ENCODE measurements at regions not wholly inside any gene's neighbourhood (a gene's known extent, or its start where the extent isn't known, plus 50 kb on each side); places are given as distances from the start of the nearest gene placed in this dataset.
"Not testable (repeated sequence)": the region's sequence is repeated elsewhere in the genome, so short reads cannot be mapped to it uniquely, and the experiment has no call there.

DNA sequence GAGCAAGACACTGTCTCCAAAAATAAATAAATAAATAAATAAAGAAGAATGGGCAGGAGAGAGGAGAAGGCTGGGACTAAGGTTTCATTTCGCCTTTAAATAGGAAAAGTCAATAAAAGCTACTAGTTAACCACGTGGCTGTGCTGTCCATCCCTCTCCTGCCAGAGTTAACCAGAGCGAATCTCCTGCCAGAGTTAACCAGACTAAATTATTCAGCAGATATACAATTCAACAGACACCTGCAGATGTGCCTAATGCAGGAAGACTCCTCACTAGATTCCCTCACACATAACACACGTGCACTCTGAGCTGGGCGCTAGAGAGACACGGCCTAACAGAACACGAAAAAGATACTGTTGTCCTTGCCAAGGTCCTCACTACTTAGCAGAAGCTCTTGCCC, 156.1 kb downstream of the IGLL1 start:
- peaks cover 7% of the 10 kb centered on the region for H3K9me3 Mint-ChIP-seq
- H3K27ac Mint-ChIP-seq = peak overlapping the region; percentile 22 to 31 (median 26)
- H3K4me3 Mint-ChIP-seq = no peak overlapping the region
- TF ChIP-seq, protein P1, sequence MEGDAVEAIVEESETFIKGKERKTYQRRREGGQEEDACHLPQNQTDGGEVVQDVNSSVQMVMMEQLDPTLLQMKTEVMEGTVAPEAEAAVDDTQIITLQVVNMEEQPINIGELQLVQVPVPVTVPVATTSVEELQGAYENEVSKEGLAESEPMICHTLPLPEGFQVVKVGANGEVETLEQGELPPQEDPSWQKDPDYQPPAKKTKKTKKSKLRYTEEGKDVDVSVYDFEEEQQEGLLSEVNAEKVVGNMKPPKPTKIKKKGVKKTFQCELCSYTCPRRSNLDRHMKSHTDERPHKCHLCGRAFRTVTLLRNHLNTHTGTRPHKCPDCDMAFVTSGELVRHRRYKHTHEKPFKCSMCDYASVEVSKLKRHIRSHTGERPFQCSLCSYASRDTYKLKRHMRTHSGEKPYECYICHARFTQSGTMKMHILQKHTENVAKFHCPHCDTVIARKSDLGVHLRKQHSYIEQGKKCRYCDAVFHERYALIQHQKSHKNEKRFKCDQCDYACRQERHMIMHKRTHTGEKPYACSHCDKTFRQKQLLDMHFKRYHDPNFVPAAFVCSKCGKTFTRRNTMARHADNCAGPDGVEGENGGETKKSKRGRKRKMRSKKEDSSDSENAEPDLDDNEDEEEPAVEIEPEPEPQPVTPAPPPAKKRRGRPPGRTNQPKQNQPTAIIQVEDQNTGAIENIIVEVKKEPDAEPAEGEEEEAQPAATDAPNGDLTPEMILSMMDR (IDR thresholded peaks at IDR 0.05; ENCODE audit: unreplicated experiment in 3 of 3) = no peak
- peaks cover 5% of the 10 kb centered on the region for H3K36me3 Mint-ChIP-seq (ENCODE audit: low read depth)
- no peaks in the 10 kb centered on the region for H3K4me1 Mint-ChIP-seq
- H3K27me3 Mint-ChIP-seq (ENCODE audit: low read depth) = no peaks in the 10 kb centered on the region

DNA sequence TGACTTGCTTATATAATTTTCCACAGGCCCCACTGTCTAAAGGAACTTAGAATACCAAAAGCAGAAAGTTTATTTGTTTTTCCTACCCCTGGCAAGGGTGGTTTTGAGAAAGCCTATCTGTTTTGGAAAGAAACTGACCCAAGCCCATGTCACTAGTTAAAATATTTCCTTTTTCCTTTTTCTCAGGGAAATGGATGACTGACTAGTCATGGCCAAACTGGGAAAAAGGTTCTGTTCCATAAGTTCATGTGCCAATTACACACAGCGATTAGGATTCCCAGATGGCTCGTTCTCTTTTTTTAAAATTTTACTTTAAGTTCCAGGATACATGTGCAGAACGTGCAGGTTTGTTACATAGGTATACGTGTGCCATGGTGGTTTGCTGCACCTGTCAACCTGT, 157.8 kb downstream of the IGLL1 start:
- not testable (repeated sequence) for H3K9me3 Mint-ChIP-seq; H3K4me1 Mint-ChIP-seq; H3K27me3 Mint-ChIP-seq (ENCODE audit: low read depth); H3K4me3 Mint-ChIP-seq; H3K27ac Mint-ChIP-seq; H3K36me3 Mint-ChIP-seq (ENCODE audit: low read depth)

DNA sequence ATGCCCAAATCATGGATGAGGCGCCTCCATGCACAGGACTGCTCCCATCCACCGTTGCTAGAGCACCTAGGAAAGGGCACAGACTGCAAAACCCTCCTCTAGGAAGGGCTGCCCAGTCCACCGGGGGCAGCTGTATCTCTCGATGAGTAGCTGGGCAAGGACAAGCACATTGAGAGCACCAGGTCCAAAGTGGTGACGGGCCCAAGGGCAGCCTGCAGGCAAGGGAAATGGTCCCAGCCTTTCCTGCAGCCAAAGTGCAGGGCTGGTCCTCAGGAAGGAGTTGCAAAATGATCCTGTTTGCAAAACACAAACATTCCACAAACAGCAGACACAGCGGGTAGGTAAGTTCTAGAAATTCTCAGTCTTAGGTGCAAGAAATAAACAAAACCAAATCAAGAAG, 158.8 kb downstream of the IGLL1 start:
- H3K4me1 Mint-ChIP-seq; H3K36me3 Mint-ChIP-seq (ENCODE audit: low read depth); H3K4me3 Mint-ChIP-seq; H3K9me3 Mint-ChIP-seq; H3K27ac Mint-ChIP-seq; H3K27me3 Mint-ChIP-seq (ENCODE audit: low read depth): not testable (repeated sequence)

DNA sequence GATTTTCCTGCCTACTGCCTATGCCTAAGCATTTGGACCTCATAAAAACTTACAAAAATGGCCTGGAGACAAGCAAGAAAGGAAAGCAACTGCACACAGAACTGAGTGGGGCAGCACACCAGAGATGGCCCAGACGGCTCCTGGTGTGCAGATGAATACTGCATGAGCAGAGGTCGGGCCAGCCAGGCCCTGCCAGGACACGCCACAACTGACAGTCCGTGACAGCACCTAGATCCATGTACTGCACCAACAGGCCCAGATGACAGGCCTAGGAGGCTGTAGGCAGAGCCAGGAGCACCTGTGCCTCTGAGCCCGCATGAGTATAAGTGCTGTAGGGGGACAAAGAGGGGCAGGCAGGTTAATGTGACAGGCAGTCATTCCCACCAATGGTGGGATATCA, 160.2 kb downstream of the IGLL1 start:
- TF ChIP-seq, protein P1 (IDR thresholded peaks at IDR 0.05; ENCODE audit: unreplicated experiment in 3 of 3) = no peak

DNA sequence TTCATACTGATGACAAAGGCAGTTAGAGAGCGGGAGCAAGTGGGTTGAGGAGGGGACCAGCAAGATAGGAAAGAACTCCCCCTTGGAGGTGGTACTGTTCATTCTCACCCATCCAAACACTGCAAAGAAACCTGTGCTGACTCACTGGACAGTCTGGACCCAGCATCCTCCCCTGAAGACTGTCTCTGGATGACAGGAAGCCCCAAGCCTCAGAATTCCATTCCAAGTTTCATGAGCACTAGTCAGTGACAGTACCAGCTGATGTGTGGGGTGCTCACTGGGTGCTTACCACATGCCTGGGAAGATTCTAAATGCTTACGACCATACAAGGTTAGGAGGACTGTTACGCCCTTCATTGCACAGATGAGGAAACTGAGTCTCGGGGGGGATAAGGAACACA, 160.9 kb downstream of the IGLL1 start:
- TF ChIP-seq, protein P1 (IDR thresholded peaks at IDR 0.05; ENCODE audit: unreplicated experiment in 3 of 3) = no peak
- no peak overlapping the region for H3K4me3 Mint-ChIP-seq
- H3K36me3 Mint-ChIP-seq (ENCODE audit: low read depth) = no peaks in the 10 kb centered on the region
- peaks cover 7% of the 10 kb centered on the region for H3K27me3 Mint-ChIP-seq (ENCODE audit: low read depth)
- no peak overlapping the region for H3K27ac Mint-ChIP-seq
- no peaks in the 10 kb centered on the region for H3K9me3 Mint-ChIP-seq
- H3K4me1 Mint-ChIP-seq = peaks cover 2% of the 10 kb centered on the region

More for the DNA sequence above, 160.2 kb downstream of the IGLL1 start:
- peaks cover 7% of the 10 kb centered on the region for H3K27me3 Mint-ChIP-seq (ENCODE audit: low read depth)
- H3K27ac Mint-ChIP-seq = no peak overlapping the region
- no peaks in the 10 kb centered on the region for H3K36me3 Mint-ChIP-seq (ENCODE audit: low read depth)
- no peaks in the 10 kb centered on the region for H3K9me3 Mint-ChIP-seq
- no peak overlapping the region for H3K4me3 Mint-ChIP-seq
- H3K4me1 Mint-ChIP-seq = no peaks in the 10 kb centered on the region

DNA sequence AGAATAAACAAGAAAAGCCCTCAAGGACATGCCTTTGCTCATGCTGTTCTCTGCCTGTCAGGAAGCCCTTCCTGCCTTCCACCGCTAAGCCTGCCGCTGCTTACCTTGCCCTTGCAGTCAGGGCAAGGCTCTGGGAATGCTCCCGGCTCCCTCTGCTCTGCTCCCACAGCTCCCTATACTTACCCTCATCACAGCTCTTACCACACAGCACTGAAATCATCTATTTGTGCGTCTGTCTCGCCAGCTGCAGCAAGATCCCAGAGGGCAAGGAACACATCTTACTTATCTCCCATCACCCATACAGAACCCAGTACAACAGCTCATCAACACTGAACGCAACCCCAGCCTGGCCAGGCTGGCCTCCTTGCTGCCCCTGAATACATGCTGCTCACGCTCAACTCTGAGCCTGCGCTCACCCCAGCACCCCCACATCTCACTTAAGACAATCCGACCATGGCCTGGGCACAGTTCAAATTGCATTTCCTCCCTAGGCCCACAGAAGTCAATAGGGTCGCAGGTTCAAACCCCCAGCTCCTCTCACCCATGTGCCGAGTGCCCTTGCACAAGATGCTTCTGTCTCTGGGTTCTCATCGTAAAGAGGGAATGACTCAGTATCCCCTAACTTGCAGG, 161.8 kb downstream of the IGLL1 start:
- Mint-ChIP-seq H3K27me3 (ENCODE audit: low read depth) (peaks cover 7% of the 10 kb centered on the region), H3K4me1 (peaks cover 7% of the 10 kb centered on the region), H3K36me3 (ENCODE audit: low read depth) (no peaks in the 10 kb centered on the region), H3K27ac (peak overlapping the region in 1 of 3 experiments; percentile 15), H3K9me3 (no peaks in the 10 kb centered on the region), H3K4me3 (no peak overlapping the region)
- TF ChIP-seq, protein P1 (IDR thresholded peaks at IDR 0.05; ENCODE audit: unreplicated experiment in 3 of 3) = no peak

DNA sequence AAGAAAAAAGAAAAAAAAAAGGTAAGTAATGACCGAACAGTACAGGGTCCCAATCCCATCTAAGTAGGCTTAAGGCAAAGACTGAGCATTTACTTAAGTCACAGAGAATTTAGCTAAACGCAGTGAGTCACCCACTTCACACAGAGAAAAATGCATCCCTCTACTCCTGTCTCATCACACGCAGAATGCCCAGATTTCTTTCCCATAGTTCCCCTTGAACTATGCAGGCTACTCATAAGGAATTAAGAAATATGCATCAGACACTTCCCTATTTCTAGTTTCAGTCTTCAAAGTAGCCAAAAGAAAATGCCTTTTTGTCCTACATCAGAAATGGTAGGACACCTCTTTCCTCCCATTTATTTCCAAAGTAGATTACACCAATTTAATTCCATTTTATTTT, 162.8 kb downstream of the IGLL1 start:
- peaks cover 14% of the 10 kb centered on the region for H3K4me1 Mint-ChIP-seq
- H3K9me3 Mint-ChIP-seq; H3K27me3 Mint-ChIP-seq (ENCODE audit: low read depth); H3K27ac Mint-ChIP-seq; H3K4me3 Mint-ChIP-seq; H3K36me3 Mint-ChIP-seq (ENCODE audit: low read depth): not testable (repeated sequence)

DNA sequence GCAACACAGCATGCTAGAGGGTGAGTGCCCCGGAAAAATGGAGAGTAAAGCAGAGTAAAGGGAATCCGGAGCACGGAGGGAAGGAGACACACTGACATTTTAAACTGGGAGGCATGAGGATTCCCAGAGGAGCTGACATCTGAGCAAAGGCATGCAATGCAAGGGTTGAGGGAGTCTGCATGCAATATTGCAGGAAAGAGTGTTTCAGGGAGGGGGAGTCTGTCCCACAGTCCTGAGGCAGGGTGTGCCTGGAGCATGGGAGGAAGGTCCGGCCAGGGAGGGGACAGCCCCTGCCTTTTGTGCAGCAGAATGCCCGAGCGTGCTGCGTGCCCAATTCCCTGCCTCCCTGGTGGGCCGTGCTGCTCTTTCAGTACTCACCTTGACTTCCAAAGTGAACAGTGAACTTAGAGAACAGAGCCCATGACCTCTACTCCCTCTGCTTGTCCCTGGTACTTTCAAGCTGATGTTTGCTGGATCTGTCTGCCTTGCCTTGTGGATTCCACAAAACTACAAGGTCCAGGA, 163.9 kb downstream of the IGLL1 start:
- not testable (repeated sequence) for H3K9me3 Mint-ChIP-seq

More for the DNA sequence above, 163.9 kb downstream of the IGLL1 start:
- H3K27me3 Mint-ChIP-seq (ENCODE audit: low read depth); H3K36me3 Mint-ChIP-seq (ENCODE audit: low read depth); H3K4me3 Mint-ChIP-seq: not testable (repeated sequence)
- Mint-ChIP-seq H3K4me1 (peaks cover 24% of the 10 kb centered on the region), H3K27ac (peak overlapping the region in 1 of 3 experiments; percentile 50)
